ENCODE measurements at regions not wholly inside any gene's neighbourhood (a gene's known extent, or its start where the extent isn't known, plus 50 kb on each side); places are given as distances from the start of the nearest gene placed in this dataset.

- Histone ChIP-seq H3K27me3 (ENCODE audit: control insufficient read depth, insufficient read depth, low read length) (no peaks in the 10 kb centered on the region), H3K27ac (ENCODE audit: low read depth, low read length) (no peak overlapping the region)
- DNase-seq (ENCODE audit: low read depth in 4 of 6, low spot score in 6 of 6) = no peak
Observed at GRCh38 chr2:181764095-181764963, 84.0 kb upstream of the NEUROD1 start.

GRCh38 chr2:181766129-181766528 lies 85.8 kb upstream of the NEUROD1 start:
- Histone ChIP-seq H3K27me3 (ENCODE audit: control insufficient read depth, insufficient read depth, low read length) (no peaks in the 10 kb centered on the region), H3K9me3 (ENCODE audit: control insufficient read depth, insufficient read depth, low read length) (no peaks in the 10 kb centered on the region), H3K4me1 (ENCODE audit: control insufficient read depth, insufficient read depth, low read length) (no peaks in the 10 kb centered on the region), H3K27ac (ENCODE audit: low read depth, low read length) (no peak overlapping the region), H3K4me3 (ENCODE audit: low read depth, low read length) (no peak overlapping the region), H3K36me3 (ENCODE audit: control insufficient read depth, insufficient read depth, low read length) (no peaks in the 10 kb centered on the region)
- DNase-seq (ENCODE audit: low read depth in 4 of 6, low spot score in 6 of 6) = no peak

More at GRCh38 chr2:181764095-181764963, 84.0 kb upstream of the NEUROD1 start:
- H3K9me3 ChIP-seq (ENCODE audit: control insufficient read depth, insufficient read depth, low read length) = no peaks in the 10 kb centered on the region
- no peaks in the 10 kb centered on the region for H3K4me1 ChIP-seq (ENCODE audit: control insufficient read depth, insufficient read depth, low read length)
- 81% methylated on average over 3 of the region's 4 CpGs for WGBS (ENCODE audit: insufficient coverage)
- H3K36me3 ChIP-seq (ENCODE audit: control insufficient read depth, insufficient read depth, low read length) = no peaks in the 10 kb centered on the region
- H3K4me3 ChIP-seq (ENCODE audit: low read depth, low read length) = no peak overlapping the region

GRCh38 chr2:181770150-181770549 lies 89.8 kb upstream of the NEUROD1 start:
- H3K27me3 ChIP-seq (ENCODE audit: control insufficient read depth, insufficient read depth, low read length) = no peaks in the 10 kb centered on the region
- no peaks in the 10 kb centered on the region for H3K36me3 ChIP-seq (ENCODE audit: control insufficient read depth, insufficient read depth, low read length)
- no peak for DNase-seq (ENCODE audit: low read depth in 4 of 6, low spot score in 6 of 6)
- no peak overlapping the region for H3K27ac ChIP-seq (ENCODE audit: low read depth, low read length)
- H3K9me3 ChIP-seq (ENCODE audit: control insufficient read depth, insufficient read depth, low read length) = no peaks in the 10 kb centered on the region
- no peaks in the 10 kb centered on the region for H3K4me1 ChIP-seq (ENCODE audit: control insufficient read depth, insufficient read depth, low read length)
- H3K4me3 ChIP-seq (ENCODE audit: low read depth, low read length) = no peak overlapping the region

GRCh38 chr2:181771356-181771755 lies 91.0 kb upstream of the NEUROD1 start:
- no peak overlapping the region for H3K4me3 ChIP-seq (ENCODE audit: low read depth, low read length)
- whole genome bisulfite sequencing (ENCODE audit: insufficient coverage) = 33% methylated on average over 1 of the region's 2 CpGs
- no peaks in the 10 kb centered on the region for H3K36me3 ChIP-seq (ENCODE audit: control insufficient read depth, insufficient read depth, low read length)
- no peak overlapping the region for H3K27ac ChIP-seq (ENCODE audit: low read depth, low read length)
- H3K9me3 ChIP-seq (ENCODE audit: control insufficient read depth, insufficient read depth, low read length) = no peaks in the 10 kb centered on the region
- no peaks in the 10 kb centered on the region for H3K27me3 ChIP-seq (ENCODE audit: control insufficient read depth, insufficient read depth, low read length)
- DNase-seq (ENCODE audit: low read depth in 4 of 6, low spot score in 6 of 6) = no peak
- no peaks in the 10 kb centered on the region for H3K4me1 ChIP-seq (ENCODE audit: control insufficient read depth, insufficient read depth, low read length)

- H3K9me3 ChIP-seq (ENCODE audit: control insufficient read depth, insufficient read depth, low read length) = no peaks in the 10 kb centered on the region
- WGBS (ENCODE audit: insufficient coverage) = 100% methylated on average over 2 of the region's 4 CpGs
- H3K36me3 ChIP-seq (ENCODE audit: control insufficient read depth, insufficient read depth, low read length) = no peaks in the 10 kb centered on the region
- no peaks in the 10 kb centered on the region for H3K27me3 ChIP-seq (ENCODE audit: control insufficient read depth, insufficient read depth, low read length)
- DNase-seq (ENCODE audit: low read depth in 4 of 6, low spot score in 6 of 6) = no peak
- H3K27ac ChIP-seq (ENCODE audit: low read depth, low read length) = no peak overlapping the region
- no peaks in the 10 kb centered on the region for H3K4me1 ChIP-seq (ENCODE audit: control insufficient read depth, insufficient read depth, low read length)
- no peak overlapping the region for H3K4me3 ChIP-seq (ENCODE audit: low read depth, low read length)
Observed at GRCh38 chr2:181772334-181772733, 92.0 kb upstream of the NEUROD1 start.

GRCh38 chr2:181772777-181773176 lies 92.5 kb upstream of the NEUROD1 start:
- DNase-seq (ENCODE audit: low read depth in 4 of 6, low spot score in 6 of 6) = no peak
- H3K27me3 ChIP-seq (ENCODE audit: control insufficient read depth, insufficient read depth, low read length) = no peaks in the 10 kb centered on the region
- no peak overlapping the region for H3K27ac ChIP-seq (ENCODE audit: low read depth, low read length)
- no peak overlapping the region for H3K4me3 ChIP-seq (ENCODE audit: low read depth, low read length)
- H3K4me1 ChIP-seq (ENCODE audit: control insufficient read depth, insufficient read depth, low read length) = no peaks in the 10 kb centered on the region
- no peaks in the 10 kb centered on the region for H3K9me3 ChIP-seq (ENCODE audit: control insufficient read depth, insufficient read depth, low read length)
- WGBS (ENCODE audit: insufficient coverage) = no CpG with 5 or more reads among the region's 1 CpG
- H3K36me3 ChIP-seq (ENCODE audit: control insufficient read depth, insufficient read depth, low read length) = no peaks in the 10 kb centered on the region

- H3K4me1 ChIP-seq (ENCODE audit: control insufficient read depth, insufficient read depth, low read length) = no peaks in the 10 kb centered on the region
- no peaks in the 10 kb centered on the region for H3K27me3 ChIP-seq (ENCODE audit: control insufficient read depth, insufficient read depth, low read length)
- 90% methylated on average over 2 of the region's 4 CpGs for WGBS (ENCODE audit: insufficient coverage)
Observed at GRCh38 chr2:181774685-181775084, 94.4 kb upstream of the NEUROD1 start.

GRCh38 chr2:181776336-181776735 lies 96.0 kb upstream of the NEUROD1 start:
- H3K4me1 ChIP-seq (ENCODE audit: control insufficient read depth, insufficient read depth, low read length) = peaks cover 4% of the 10 kb centered on the region
- no peak for DNase-seq (ENCODE audit: low read depth in 4 of 6, low spot score in 6 of 6)
- H3K27me3 ChIP-seq (ENCODE audit: control insufficient read depth, insufficient read depth, low read length) = no peaks in the 10 kb centered on the region
- WGBS (ENCODE audit: insufficient coverage) = 100% methylated on average over 1 of the region's 3 CpGs
- no peaks in the 10 kb centered on the region for H3K36me3 ChIP-seq (ENCODE audit: control insufficient read depth, insufficient read depth, low read length)
- no peak overlapping the region for H3K4me3 ChIP-seq (ENCODE audit: low read depth, low read length)
- H3K9me3 ChIP-seq (ENCODE audit: control insufficient read depth, insufficient read depth, low read length) = no peaks in the 10 kb centered on the region
- H3K27ac ChIP-seq (ENCODE audit: low read depth, low read length) = no peak overlapping the region

More at GRCh38 chr2:181774685-181775084, 94.4 kb upstream of the NEUROD1 start:
- no peaks in the 10 kb centered on the region for H3K36me3 ChIP-seq (ENCODE audit: control insufficient read depth, insufficient read depth, low read length)
- no peak overlapping the region for H3K4me3 ChIP-seq (ENCODE audit: low read depth, low read length)
- DNase-seq (ENCODE audit: low read depth in 4 of 6, low spot score in 6 of 6) = no peak
- H3K9me3 ChIP-seq (ENCODE audit: control insufficient read depth, insufficient read depth, low read length) = no peaks in the 10 kb centered on the region
- H3K27ac ChIP-seq (ENCODE audit: low read depth, low read length) = no peak overlapping the region

GRCh38 chr2:181777734-181778133 lies 97.4 kb upstream of the NEUROD1 start:
- Histone ChIP-seq H3K36me3 (ENCODE audit: control insufficient read depth, insufficient read depth, low read length) (no peaks in the 10 kb centered on the region), H3K4me3 (ENCODE audit: low read depth, low read length) (no peak overlapping the region), H3K9me3 (ENCODE audit: control insufficient read depth, insufficient read depth, low read length) (no peaks in the 10 kb centered on the region), H3K27ac (ENCODE audit: low read depth, low read length) (no peak overlapping the region), H3K4me1 (ENCODE audit: control insufficient read depth, insufficient read depth, low read length) (peaks cover 4% of the 10 kb centered on the region), H3K27me3 (ENCODE audit: control insufficient read depth, insufficient read depth, low read length) (no peaks in the 10 kb centered on the region)
- no peak for DNase-seq (ENCODE audit: low read depth in 4 of 6, low spot score in 6 of 6)
- WGBS (ENCODE audit: insufficient coverage) = no CpG with 5 or more reads among the region's 3 CpGs

GRCh38 chr2:181778621-181779201 lies 98.4 kb upstream of the NEUROD1 start:
- Histone ChIP-seq H3K4me1 (ENCODE audit: control insufficient read depth, insufficient read depth, low read length) (peaks cover 4% of the 10 kb centered on the region), H3K27me3 (ENCODE audit: control insufficient read depth, insufficient read depth, low read length) (no peaks in the 10 kb centered on the region), H3K27ac (ENCODE audit: low read depth, low read length) (peak overlapping the region; percentile 71), H3K36me3 (ENCODE audit: control insufficient read depth, insufficient read depth, low read length) (no peaks in the 10 kb centered on the region), H3K9me3 (ENCODE audit: control insufficient read depth, insufficient read depth, low read length) (no peaks in the 10 kb centered on the region), H3K4me3 (ENCODE audit: low read depth, low read length) (no peak overlapping the region)
- peak in 4 of 6 donors; percentile 23 to 75 (median 48) for DNase-seq (ENCODE audit: low read depth in 4 of 6, low spot score in 6 of 6)
- 17% methylated on average over 1 of the region's 2 CpGs for WGBS (ENCODE audit: insufficient coverage)
